ENCODE measurements at regions not wholly inside any gene's neighbourhood (a gene's known extent, or its start where the extent isn't known, plus 50 kb on each side); places are given as distances from the start of the nearest gene placed in this dataset.

DNA sequence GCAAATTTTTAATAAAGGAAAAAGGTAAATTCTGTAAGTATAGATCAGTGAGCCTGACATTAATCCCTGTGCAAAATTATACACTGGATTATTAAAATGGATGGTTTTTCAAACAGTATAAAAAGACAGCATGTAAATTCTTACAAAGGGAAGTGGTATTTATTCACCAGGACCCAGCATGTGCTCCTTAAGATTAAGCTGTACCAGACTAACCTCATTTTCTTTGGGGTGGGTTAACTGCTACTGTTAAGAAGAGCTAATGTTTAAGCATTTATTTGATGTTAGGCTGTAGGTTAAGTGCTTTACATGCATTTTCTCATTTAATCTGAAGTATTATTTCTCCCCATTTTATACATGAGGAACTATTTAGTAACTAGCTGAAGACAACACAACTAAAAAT is 60.3 kb upstream of the RFX3 start:
- H3K4me1 ChIP-seq (ENCODE audit: control insufficient read depth, insufficient read depth, low read length): no peaks in the 10 kb centered on the region
- BruUV-seq (replicated peaks): no TSS peak
- intact Hi-C loops (cut with micrococcal nuclease; ENCODE audit: unreplicated experiment) (no loop called here), in situ Hi-C loops (cut with HindIII; ENCODE audit: low pct_unique_long_range_greater_than_20kb, low sequenced_read_pairs) (no loop called here)
- DNase-seq (ENCODE audit: low read depth, low spot score) (no peak), ATAC-seq (no peak)
- no peak overlapping the region for H3K27ac ChIP-seq (ENCODE audit: low read length)
- no peaks in the 10 kb centered on the region for H3K27me3 ChIP-seq (ENCODE audit: control insufficient read depth, insufficient read depth, low read length)
- no peak overlapping the region for H3K4me3 ChIP-seq (ENCODE audit: low read depth in 2 of 2, low read length in 2 of 2)
- no peaks in the 10 kb centered on the region for H3K9me3 ChIP-seq (ENCODE audit: control insufficient read depth, insufficient read depth, low read depth, low read length)
- CTCF ChIA-PET: no interaction called here
- no peaks in the 10 kb centered on the region for H3K36me3 ChIP-seq (ENCODE audit: control insufficient read depth, insufficient read depth, low read length)
- POLR2A ChIA-PET: no interaction called here
- TF ChIP-seq, protein P1, sequence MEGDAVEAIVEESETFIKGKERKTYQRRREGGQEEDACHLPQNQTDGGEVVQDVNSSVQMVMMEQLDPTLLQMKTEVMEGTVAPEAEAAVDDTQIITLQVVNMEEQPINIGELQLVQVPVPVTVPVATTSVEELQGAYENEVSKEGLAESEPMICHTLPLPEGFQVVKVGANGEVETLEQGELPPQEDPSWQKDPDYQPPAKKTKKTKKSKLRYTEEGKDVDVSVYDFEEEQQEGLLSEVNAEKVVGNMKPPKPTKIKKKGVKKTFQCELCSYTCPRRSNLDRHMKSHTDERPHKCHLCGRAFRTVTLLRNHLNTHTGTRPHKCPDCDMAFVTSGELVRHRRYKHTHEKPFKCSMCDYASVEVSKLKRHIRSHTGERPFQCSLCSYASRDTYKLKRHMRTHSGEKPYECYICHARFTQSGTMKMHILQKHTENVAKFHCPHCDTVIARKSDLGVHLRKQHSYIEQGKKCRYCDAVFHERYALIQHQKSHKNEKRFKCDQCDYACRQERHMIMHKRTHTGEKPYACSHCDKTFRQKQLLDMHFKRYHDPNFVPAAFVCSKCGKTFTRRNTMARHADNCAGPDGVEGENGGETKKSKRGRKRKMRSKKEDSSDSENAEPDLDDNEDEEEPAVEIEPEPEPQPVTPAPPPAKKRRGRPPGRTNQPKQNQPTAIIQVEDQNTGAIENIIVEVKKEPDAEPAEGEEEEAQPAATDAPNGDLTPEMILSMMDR (IDR thresholded peaks at IDR 0.05): no peak
- TF ChIP-seq TCF7L2 (IDR thresholded peaks at IDR 0.05; ENCODE audit: low read depth, low read length) (no peak), SIN3A (IDR thresholded peaks at IDR 0.05; ENCODE audit: borderline replicate concordance, insufficient read depth, low read depth, low read length) (no peak), POLR2AphosphoS5 (IDR thresholded peaks at IDR 0.05; ENCODE audit: low read depth, low read length) (no peak)
- TF ChIP-seq, protein P2, sequence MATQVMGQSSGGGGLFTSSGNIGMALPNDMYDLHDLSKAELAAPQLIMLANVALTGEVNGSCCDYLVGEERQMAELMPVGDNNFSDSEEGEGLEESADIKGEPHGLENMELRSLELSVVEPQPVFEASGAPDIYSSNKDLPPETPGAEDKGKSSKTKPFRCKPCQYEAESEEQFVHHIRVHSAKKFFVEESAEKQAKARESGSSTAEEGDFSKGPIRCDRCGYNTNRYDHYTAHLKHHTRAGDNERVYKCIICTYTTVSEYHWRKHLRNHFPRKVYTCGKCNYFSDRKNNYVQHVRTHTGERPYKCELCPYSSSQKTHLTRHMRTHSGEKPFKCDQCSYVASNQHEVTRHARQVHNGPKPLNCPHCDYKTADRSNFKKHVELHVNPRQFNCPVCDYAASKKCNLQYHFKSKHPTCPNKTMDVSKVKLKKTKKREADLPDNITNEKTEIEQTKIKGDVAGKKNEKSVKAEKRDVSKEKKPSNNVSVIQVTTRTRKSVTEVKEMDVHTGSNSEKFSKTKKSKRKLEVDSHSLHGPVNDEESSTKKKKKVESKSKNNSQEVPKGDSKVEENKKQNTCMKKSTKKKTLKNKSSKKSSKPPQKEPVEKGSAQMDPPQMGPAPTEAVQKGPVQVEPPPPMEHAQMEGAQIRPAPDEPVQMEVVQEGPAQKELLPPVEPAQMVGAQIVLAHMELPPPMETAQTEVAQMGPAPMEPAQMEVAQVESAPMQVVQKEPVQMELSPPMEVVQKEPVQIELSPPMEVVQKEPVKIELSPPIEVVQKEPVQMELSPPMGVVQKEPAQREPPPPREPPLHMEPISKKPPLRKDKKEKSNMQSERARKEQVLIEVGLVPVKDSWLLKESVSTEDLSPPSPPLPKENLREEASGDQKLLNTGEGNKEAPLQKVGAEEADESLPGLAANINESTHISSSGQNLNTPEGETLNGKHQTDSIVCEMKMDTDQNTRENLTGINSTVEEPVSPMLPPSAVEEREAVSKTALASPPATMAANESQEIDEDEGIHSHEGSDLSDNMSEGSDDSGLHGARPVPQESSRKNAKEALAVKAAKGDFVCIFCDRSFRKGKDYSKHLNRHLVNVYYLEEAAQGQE (IDR thresholded peaks at IDR 0.05; ENCODE audit: insufficient read depth in 1 of 2, low read depth in 2 of 2, low read length in 1 of 2): no peak

DNA sequence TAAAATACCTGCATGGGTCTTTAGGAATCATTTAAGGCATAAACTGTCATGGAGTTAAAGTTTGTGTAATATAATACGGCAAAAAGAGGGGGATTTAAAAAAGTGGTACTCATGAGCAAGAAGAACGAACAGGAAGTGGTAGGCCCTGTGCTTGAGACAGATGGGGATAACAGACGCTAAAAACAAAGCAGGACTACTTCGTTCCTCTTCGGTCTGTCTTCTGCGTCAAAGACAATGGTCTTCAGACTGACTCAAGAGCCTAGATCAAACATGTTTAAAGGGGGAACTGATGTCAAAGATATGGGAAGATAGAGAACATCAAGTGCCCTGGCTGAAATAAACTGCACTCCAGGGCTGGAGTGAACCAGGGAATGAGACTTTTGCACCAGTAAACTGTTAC is 59.8 kb upstream of the RFX3 start:
- Histone ChIP-seq H3K4me3 (ENCODE audit: low read depth in 2 of 2, low read length in 2 of 2) (no peak overlapping the region), H3K27ac (ENCODE audit: low read length) (no peak overlapping the region), H3K4me1 (ENCODE audit: control insufficient read depth, insufficient read depth, low read length) (no peaks in the 10 kb centered on the region), H3K36me3 (ENCODE audit: control insufficient read depth, insufficient read depth, low read length) (no peaks in the 10 kb centered on the region), H3K9me3 (ENCODE audit: control insufficient read depth, insufficient read depth, low read depth, low read length) (no peaks in the 10 kb centered on the region), H3K27me3 (ENCODE audit: control insufficient read depth, insufficient read depth, low read length) (no peaks in the 10 kb centered on the region)
- CTCF ChIA-PET: no interaction called here
- POLR2A ChIA-PET: no interaction called here
- ATAC-seq: no peak
- intact Hi-C loops (cut with micrococcal nuclease; ENCODE audit: unreplicated experiment) (no loop called here), in situ Hi-C loops (cut with HindIII; ENCODE audit: low pct_unique_long_range_greater_than_20kb, low sequenced_read_pairs) (no loop called here)
- no TSS peak for BruUV-seq (replicated peaks)
- no peak for TF ChIP-seq SIN3A (IDR thresholded peaks at IDR 0.05; ENCODE audit: borderline replicate concordance, insufficient read depth, low read depth, low read length)
- TF ChIP-seq, protein P1 (IDR thresholded peaks at IDR 0.05): no peak
- no peak for DNase-seq (ENCODE audit: low read depth, low spot score)

DNA sequence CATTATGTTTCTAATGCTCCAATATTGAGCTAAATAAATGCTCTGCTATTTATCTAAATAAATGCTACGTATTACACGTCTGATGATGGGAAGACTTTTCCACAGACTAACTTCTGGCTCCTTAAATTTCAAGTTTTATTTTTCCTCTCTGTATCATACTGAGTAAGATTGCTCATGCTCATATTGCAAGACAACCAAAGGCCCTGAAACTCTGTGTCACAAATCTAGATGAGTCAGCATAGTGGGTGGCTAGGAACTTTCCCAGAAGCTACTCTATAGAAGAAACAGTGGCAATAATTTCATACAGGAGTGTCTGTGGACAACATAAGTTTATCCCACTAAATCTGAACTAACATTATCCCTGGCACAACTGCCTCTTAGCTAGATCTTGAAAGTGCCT is 53.0 kb upstream of the RFX3 start:
- Histone ChIP-seq H3K4me1 (ENCODE audit: control insufficient read depth, insufficient read depth, low read length) (no peaks in the 10 kb centered on the region), H3K27ac (ENCODE audit: low read length) (no peak overlapping the region), H3K4me3 (ENCODE audit: low read depth in 2 of 2, low read length in 2 of 2) (no peak overlapping the region), H3K36me3 (ENCODE audit: control insufficient read depth, insufficient read depth, low read length) (no peaks in the 10 kb centered on the region), H3K27me3 (ENCODE audit: control insufficient read depth, insufficient read depth, low read length) (no peaks in the 10 kb centered on the region), H3K9me3 (ENCODE audit: control insufficient read depth, insufficient read depth, low read depth, low read length) (no peaks in the 10 kb centered on the region)
- in situ Hi-C loops (cut with HindIII; ENCODE audit: low pct_unique_long_range_greater_than_20kb, low sequenced_read_pairs) (no loop called here), intact Hi-C loops (cut with micrococcal nuclease; ENCODE audit: unreplicated experiment) (no loop called here)
- ATAC-seq (no peak), DNase-seq (ENCODE audit: low read depth, low spot score) (no peak)
- ChIA-PET CTCF (no interaction called here), POLR2A (no interaction called here)
- BruUV-seq (replicated peaks): no TSS peak
- TF ChIP-seq, protein P2 (IDR thresholded peaks at IDR 0.05; ENCODE audit: insufficient read depth in 1 of 2, low read depth in 2 of 2, low read length in 1 of 2): no peak
- TF ChIP-seq TCF7L2 (IDR thresholded peaks at IDR 0.05; ENCODE audit: low read depth, low read length) (no peak), POLR2AphosphoS5 (IDR thresholded peaks at IDR 0.05; ENCODE audit: low read depth, low read length) (no peak), SIN3A (IDR thresholded peaks at IDR 0.05; ENCODE audit: borderline replicate concordance, insufficient read depth, low read depth, low read length) (no peak)
- TF ChIP-seq, protein P1 (IDR thresholded peaks at IDR 0.05): no peak
